ENCODE measurements at regions not wholly inside any gene's neighbourhood (a gene's known extent, or its start where the extent isn't known, plus 50 kb on each side); places are given as distances from the start of the nearest gene placed in this dataset.

GRCh38 chr17:33369876-33370275 is 76.8 kb upstream of the ASIC2 start:
- Histone ChIP-seq H3K36me3 (no peaks in the 10 kb centered on the region), H3K27ac (no peak overlapping the region), H3K4me1 (no peaks in the 10 kb centered on the region), H3K4me3 (no peak overlapping the region), H3K27me3 (no peaks in the 10 kb centered on the region), H3K9me3 (no peaks in the 10 kb centered on the region)
- TF ChIP-seq POLR2A (IDR thresholded peaks at IDR 0.05) (no peak), POLR2AphosphoS5 (IDR thresholded peaks at IDR 0.05) (no peak), CTCF (IDR thresholded peaks at IDR 0.05) (no peak), EP300 (IDR thresholded peaks at IDR 0.05) (no peak)
- intact Hi-C loops (cut with DNase I): no loop called here
- DNase-seq: no peak
- 64 to 70% methylated on average over 2 of the region's 2 CpGs for WGBS, 2 donors

- intact Hi-C loops (cut with DNase I): no loop called here
- Histone ChIP-seq H3K27me3 (peaks cover 0 to 3% (median 0%) of the 10 kb centered on the region in 3 donors), H3K9me3 (no peaks in the 10 kb centered on the region)
Observed at GRCh38 chr17:33370401-33370800, 77.3 kb upstream of the ASIC2 start.

GRCh38 chr17:33371377-33371776 is 78.3 kb upstream of the ASIC2 start:
- Histone ChIP-seq H3K4me1 (no peaks in the 10 kb centered on the region), H3K36me3 (no peaks in the 10 kb centered on the region), H3K9me3 (no peaks in the 10 kb centered on the region), H3K27ac (no peak overlapping the region), H3K4me3 (no peak overlapping the region), H3K27me3 (peaks cover 0 to 5% (median 0%) of the 10 kb centered on the region in 3 donors)
- no peak for DNase-seq
- 72 to 77% methylated on average over 3 of the region's 3 CpGs for WGBS, 2 donors
- TF ChIP-seq CTCF (IDR thresholded peaks at IDR 0.05) (no peak), POLR2AphosphoS5 (IDR thresholded peaks at IDR 0.05) (no peak), POLR2A (IDR thresholded peaks at IDR 0.05) (no peak)
- intact Hi-C loops (cut with DNase I): no loop called here

More at GRCh38 chr17:33370401-33370800, 77.3 kb upstream of the ASIC2 start:
- Histone ChIP-seq H3K4me3 (no peak overlapping the region), H3K4me1 (no peaks in the 10 kb centered on the region), H3K36me3 (no peaks in the 10 kb centered on the region), H3K27ac (no peak overlapping the region)
- no peak for DNase-seq
- TF ChIP-seq POLR2AphosphoS5 (IDR thresholded peaks at IDR 0.05): no peak
- TF ChIP-seq CTCF (IDR thresholded peaks at IDR 0.05): no peak
- TF ChIP-seq POLR2A (IDR thresholded peaks at IDR 0.05): no peak
- no peak for TF ChIP-seq EP300 (IDR thresholded peaks at IDR 0.05)
- WGBS, 2 donors: 52 to 78% methylated on average over 1 of the region's 1 CpG

GRCh38 chr17:33373273-33373672 is 80.2 kb upstream of the ASIC2 start:
- H3K9me3 ChIP-seq: no peaks in the 10 kb centered on the region
- H3K36me3 ChIP-seq: no peaks in the 10 kb centered on the region
- no peaks in the 10 kb centered on the region for H3K4me1 ChIP-seq
- H3K27me3 ChIP-seq: peaks cover 0 to 5% (median 0%) of the 10 kb centered on the region in 3 donors
- intact Hi-C loops (cut with DNase I): no loop called here
- DNase-seq: no peak
- no peak overlapping the region for H3K4me3 ChIP-seq
- WGBS, 2 donors: 11 to 30% methylated on average over 1 of the region's 1 CpG
- TF ChIP-seq POLR2AphosphoS5 (IDR thresholded peaks at IDR 0.05): no peak
- TF ChIP-seq CTCF (IDR thresholded peaks at IDR 0.05): no peak
- no peak for TF ChIP-seq EP300 (IDR thresholded peaks at IDR 0.05)
- TF ChIP-seq POLR2A (IDR thresholded peaks at IDR 0.05): no peak
- H3K27ac ChIP-seq: no peak overlapping the region

- H3K27ac ChIP-seq: no peak overlapping the region
- no peak overlapping the region for H3K4me3 ChIP-seq
- peaks cover 0 to 5% (median 0%) of the 10 kb centered on the region in 3 donors for H3K27me3 ChIP-seq
- intact Hi-C loops (cut with DNase I): no loop called here
- H3K36me3 ChIP-seq: no peaks in the 10 kb centered on the region
- no peaks in the 10 kb centered on the region for H3K9me3 ChIP-seq
- H3K4me1 ChIP-seq: no peaks in the 10 kb centered on the region
- no peak for TF ChIP-seq EP300 (IDR thresholded peaks at IDR 0.05)
- no peak for TF ChIP-seq POLR2A (IDR thresholded peaks at IDR 0.05)
- TF ChIP-seq CTCF (IDR thresholded peaks at IDR 0.05): no peak
- no peak for TF ChIP-seq POLR2AphosphoS5 (IDR thresholded peaks at IDR 0.05)
- WGBS, 2 donors: 40 to 43% methylated on average over 5 of the region's 5 CpGs
- DNase-seq: no peak
Observed at GRCh38 chr17:33375103-33375502, 82.0 kb upstream of the ASIC2 start.
